H1 (cell line): ENCODE measurements at regions not wholly inside any gene's neighbourhood (a gene's known extent, or its start where the extent isn't known, plus 50 kb on each side); places are given as distances from the start of the nearest gene placed in this dataset.

ENCODE experiments used
- HDAC2 ChIP-seq, 2 experiments: fragments of 300-600 bp in 1 of 2; sonication (generic) in 1 of 2; IDR thresholded peaks; 2 replicates each; pipeline ENCODE4 v1.6.1; 2011 to 2012; ENCODE audit warnings: low read depth in 2 of 2, low read length in 2 of 2, mild to moderate bottlenecking in 2 of 2, moderate library complexity in 2 of 2, borderline replicate concordance in 1 of 2, inconsistent platforms in 1 of 2
- POLR2AphosphoS5 ChIP-seq: IDR thresholded peaks from 2 replicates; pipeline ENCODE4 v1.6.1; 2011; ENCODE audit warnings: low read depth, low read length
- SP4 ChIP-seq: IDR thresholded peaks from 2 replicates; pipeline ENCODE4 v1.6.1; 2012; ENCODE audit warnings: low read length, inconsistent platforms
- TAF1 ChIP-seq: IDR thresholded peaks from 2 replicates; pipeline ENCODE4 v1.6.1; 2011; ENCODE audit warnings: mild to moderate bottlenecking, low read depth, low read length

GRCh38 chr15:67925182-67925581, 85.3 kb upstream of the RNU6-1 start (continued):
- TF ChIP-seq HDAC2 (IDR thresholded peaks at IDR 0.05; ENCODE audit: borderline replicate concordance in 1 of 2, low read depth in 2 of 2, low read length in 2 of 2) (no peak), TAF1 (no peak), SP4 (no peak), POLR2AphosphoS5 (no peak)
